GM20431 (cell line): ENCODE measurements at regions not wholly inside any gene's neighbourhood (a gene's known extent, or its start where the extent isn't known, plus 50 kb on each side); places are given as distances from the start of the nearest gene placed in this dataset.
"Not testable (repeated sequence)": the region's sequence is repeated elsewhere in the genome, so short reads cannot be mapped to it uniquely, and the experiment has no call there.

ENCODE experiments used
- in situ Hi-C: fragments of 300-500 bp; cut with MseI, MboI; formaldehyde crosslinking; loops from one replicate; pipeline ENCODE4 v1.15.0; 2020; ENCODE audit warnings: low sequenced_read_pairs; ENCODE audit not compliant: unreplicated experiment

DNA sequence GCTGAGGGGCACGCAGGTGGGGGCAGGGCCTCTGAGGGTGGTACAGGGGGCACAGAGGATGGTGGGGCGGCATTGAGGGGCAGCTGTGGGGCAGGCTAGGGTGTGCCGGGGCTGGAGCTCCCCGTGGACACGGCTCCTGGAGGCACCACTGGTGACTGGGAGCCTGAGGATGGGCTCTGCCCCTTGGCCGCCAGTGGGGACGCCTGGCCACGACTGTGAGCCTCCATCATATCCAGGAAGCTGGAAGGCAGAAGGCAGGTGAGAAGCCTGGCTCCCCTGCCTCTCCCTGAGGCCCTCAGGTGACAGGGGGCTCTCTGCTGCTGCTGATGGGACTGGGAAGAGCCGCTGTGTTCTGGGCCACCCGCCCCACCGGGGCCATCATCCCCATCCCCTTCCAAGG, 308.4 kb downstream of the CCDC74A start:
- in situ Hi-C loops = not testable (repeated sequence)

DNA sequence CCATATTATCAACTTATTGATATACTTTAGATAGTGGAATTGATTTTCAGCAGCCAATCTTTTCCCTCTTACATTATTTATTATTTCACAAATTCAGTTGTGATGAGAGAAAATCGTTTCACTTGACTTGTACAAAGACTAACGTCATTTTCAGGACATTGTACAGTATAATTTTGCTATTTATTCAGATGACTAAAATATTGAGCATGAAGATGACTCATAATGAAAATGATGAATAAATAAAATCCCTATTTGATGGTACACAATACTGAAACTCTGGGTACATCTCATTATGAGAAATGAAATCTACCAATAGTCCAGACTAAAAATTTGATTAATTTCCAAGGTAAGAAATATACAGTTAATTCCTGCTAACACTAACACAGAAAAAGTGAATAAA, 316.4 kb downstream of the CCDC74A start:
- in situ Hi-C loops = not testable (repeated sequence)

GRCh38 chr2:131856202-131856601, 305.6 kb downstream of the ANKRD30BL start:
- in situ Hi-C loops = not testable (repeated sequence)

DNA sequence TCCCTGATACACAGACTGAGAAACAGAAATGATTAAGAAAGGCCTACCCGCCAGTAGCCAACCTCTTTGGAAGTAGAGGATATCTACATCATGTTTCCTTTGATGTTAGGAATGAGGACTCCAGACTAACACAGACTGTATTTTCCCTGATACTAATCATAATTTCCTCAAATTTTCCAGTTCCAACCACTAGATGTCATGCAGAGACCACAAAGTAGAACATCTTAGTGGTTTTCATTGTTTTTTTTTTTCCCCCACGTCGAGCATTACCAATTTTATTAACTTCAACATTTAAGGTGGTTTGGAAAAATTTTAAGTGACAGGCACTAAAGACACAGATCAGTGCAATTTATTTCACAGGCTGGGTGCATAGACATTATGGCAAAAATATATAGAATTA, 303.6 kb downstream of the ANKRD30BL start:
- in situ Hi-C loops = not testable (repeated sequence)
